Prostate gland (tissue), 2 donors: ENCODE measurements at regions not wholly inside any gene's neighbourhood (a gene's known extent, or its start where the extent isn't known, plus 50 kb on each side); places are given as distances from the start of the nearest gene placed in this dataset.

Experiments
- POLR2AphosphoS5 ChIP-seq: sonication (generic); formaldehyde crosslinking; IDR thresholded peaks from one replicate; pipeline ENCODE4 v1.6.1; 2017; ENCODE audit warnings: antibody characterized with exemption
- TF ChIP-seq, protein P1 (sequence below), 4 experiments: fragments of 200-600 bp in 2 of 4; fragments of 450-650 bp in 2 of 4; sonication (generic) in 2 of 4; IDR thresholded peaks; 1 replicate in 3 of 4; 2 replicates in 1 of 4; pipeline ENCODE4 v1.5.1; 2016 to 2019; ENCODE audit warnings: antibody characterized with exemption in 4 of 4, mild to moderate bottlenecking in 2 of 4, moderate library complexity in 2 of 4

DNA sequence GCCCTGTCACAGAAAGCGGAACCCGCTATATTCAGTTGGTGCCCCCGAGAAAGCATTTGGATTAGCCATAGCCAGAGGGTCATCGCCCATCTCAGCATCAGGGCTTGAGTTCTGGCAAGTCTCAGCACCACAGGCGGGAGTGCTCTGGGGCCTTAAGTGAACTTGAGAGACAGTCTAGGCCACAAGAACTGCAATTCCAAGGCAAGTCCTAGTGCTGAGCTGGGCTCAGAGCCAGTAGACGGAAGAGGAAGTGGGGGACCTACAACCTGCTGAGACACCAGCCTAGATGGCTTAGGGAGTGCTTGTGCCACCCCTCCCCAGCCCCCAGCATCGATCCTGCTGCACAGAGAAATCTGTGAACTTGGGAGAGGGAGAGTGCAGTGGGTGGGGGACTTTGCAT, 594.9 kb downstream of the CCDC171 start:
- TF ChIP-seq POLR2AphosphoS5: no peak
- TF ChIP-seq, protein P1, sequence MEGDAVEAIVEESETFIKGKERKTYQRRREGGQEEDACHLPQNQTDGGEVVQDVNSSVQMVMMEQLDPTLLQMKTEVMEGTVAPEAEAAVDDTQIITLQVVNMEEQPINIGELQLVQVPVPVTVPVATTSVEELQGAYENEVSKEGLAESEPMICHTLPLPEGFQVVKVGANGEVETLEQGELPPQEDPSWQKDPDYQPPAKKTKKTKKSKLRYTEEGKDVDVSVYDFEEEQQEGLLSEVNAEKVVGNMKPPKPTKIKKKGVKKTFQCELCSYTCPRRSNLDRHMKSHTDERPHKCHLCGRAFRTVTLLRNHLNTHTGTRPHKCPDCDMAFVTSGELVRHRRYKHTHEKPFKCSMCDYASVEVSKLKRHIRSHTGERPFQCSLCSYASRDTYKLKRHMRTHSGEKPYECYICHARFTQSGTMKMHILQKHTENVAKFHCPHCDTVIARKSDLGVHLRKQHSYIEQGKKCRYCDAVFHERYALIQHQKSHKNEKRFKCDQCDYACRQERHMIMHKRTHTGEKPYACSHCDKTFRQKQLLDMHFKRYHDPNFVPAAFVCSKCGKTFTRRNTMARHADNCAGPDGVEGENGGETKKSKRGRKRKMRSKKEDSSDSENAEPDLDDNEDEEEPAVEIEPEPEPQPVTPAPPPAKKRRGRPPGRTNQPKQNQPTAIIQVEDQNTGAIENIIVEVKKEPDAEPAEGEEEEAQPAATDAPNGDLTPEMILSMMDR (IDR thresholded peaks at IDR 0.05): no peak
